ENCODE measurements at regions not wholly inside any gene's neighbourhood (a gene's known extent, or its start where the extent isn't known, plus 50 kb on each side); places are given as distances from the start of the nearest gene placed in this dataset.
"Not testable (repeated sequence)": the region's sequence is repeated elsewhere in the genome, so short reads cannot be mapped to it uniquely, and the experiment has no call there.

GRCh38 chr9:106492126-106492525, 370.8 kb upstream of the ZNF462 start:
- not testable (repeated sequence) for DNase-seq (ENCODE audit: low read depth, low spot score)

GRCh38 chr9:106500171-106500570, 362.8 kb upstream of the ZNF462 start:
- no peak for DNase-seq (ENCODE audit: low read depth, low spot score)

- not testable (repeated sequence) for DNase-seq (ENCODE audit: low read depth, low spot score)
These were observed 361.8 kb upstream of the ZNF462 start for GRCh38 chr9:106501210-106501609.

- DNase-seq (ENCODE audit: low read depth, low spot score), result no peak
These were observed 360.0 kb upstream of the ZNF462 start for GRCh38 chr9:106502930-106503329.

GRCh38 chr9:106503759-106504158, 359.2 kb upstream of the ZNF462 start:
- no peak for DNase-seq (ENCODE audit: low read depth, low spot score)

GRCh38 chr9:106526716-106527204, 336.2 kb upstream of the ZNF462 start:
- DNase-seq (ENCODE audit: low read depth, low spot score), result no peak

- DNase-seq (ENCODE audit: low read depth, low spot score), result no peak
These were observed 334.8 kb upstream of the ZNF462 start for GRCh38 chr9:106528158-106528557.

GRCh38 chr9:106529616-106530015, 333.4 kb upstream of the ZNF462 start:
- DNase-seq (ENCODE audit: low read depth, low spot score), result no peak

GRCh38 chr9:106531491-106531890, 331.5 kb upstream of the ZNF462 start:
- no peak for DNase-seq (ENCODE audit: low read depth, low spot score)

- DNase-seq (ENCODE audit: low read depth, low spot score), result no peak
These were observed 330.5 kb upstream of the ZNF462 start for GRCh38 chr9:106532306-106533015.

- no peak for DNase-seq (ENCODE audit: low read depth, low spot score)
These were observed 328.2 kb upstream of the ZNF462 start for GRCh38 chr9:106534800-106535199.

- no peak for DNase-seq (ENCODE audit: low read depth, low spot score)
These were observed 327.5 kb upstream of the ZNF462 start for GRCh38 chr9:106535439-106535838.

- DNase-seq (ENCODE audit: low read depth, low spot score), result no peak
These were observed 304.8 kb upstream of the ZNF462 start for GRCh38 chr9:106557996-106558667.

GRCh38 chr9:106560540-106560939, 302.4 kb upstream of the ZNF462 start:
- DNase-seq (ENCODE audit: low read depth, low spot score), result no peak

- DNase-seq (ENCODE audit: low read depth, low spot score), result no peak
These were observed 287.1 kb upstream of the ZNF462 start for GRCh38 chr9:106575823-106576222.

GRCh38 chr9:106576232-106576760, 286.7 kb upstream of the ZNF462 start:
- no peak for DNase-seq (ENCODE audit: low read depth, low spot score)

- no peak for DNase-seq (ENCODE audit: low read depth, low spot score)
These were observed 285.8 kb upstream of the ZNF462 start for GRCh38 chr9:106577121-106577520.

GRCh38 chr9:106580546-106580945, 282.4 kb upstream of the ZNF462 start:
- DNase-seq (ENCODE audit: low read depth, low spot score), result no peak

- no peak for DNase-seq (ENCODE audit: low read depth, low spot score)
These were observed 281.0 kb upstream of the ZNF462 start for GRCh38 chr9:106581973-106582372.

- DNase-seq (ENCODE audit: low read depth, low spot score), result no peak
These were observed 279.2 kb upstream of the ZNF462 start for GRCh38 chr9:106583751-106584150.

GRCh38 chr9:106587042-106587441, 275.9 kb upstream of the ZNF462 start:
- DNase-seq (ENCODE audit: low read depth, low spot score), result no peak

GRCh38 chr9:106588626-106589025, 274.3 kb upstream of the ZNF462 start:
- no peak for DNase-seq (ENCODE audit: low read depth, low spot score)
